Activated CD4-positive, alpha-beta T cell treated with anti-CD3 and anti-CD28 coated beads for 1 hour (primary cell): ENCODE measurements at regions not wholly inside any gene's neighbourhood (a gene's known extent, or its start where the extent isn't known, plus 50 kb on each side); places are given as distances from the start of the nearest gene placed in this dataset.

Experiments used
- DNase-seq: peaks from one replicate; pipeline ENCODE4 v3.0.0-alpha.2; 2020

- DNase-seq: no peak
Observed at GRCh38 chrX:69299951-69300714, 134.9 kb upstream of the PJA1 start.

DNA sequence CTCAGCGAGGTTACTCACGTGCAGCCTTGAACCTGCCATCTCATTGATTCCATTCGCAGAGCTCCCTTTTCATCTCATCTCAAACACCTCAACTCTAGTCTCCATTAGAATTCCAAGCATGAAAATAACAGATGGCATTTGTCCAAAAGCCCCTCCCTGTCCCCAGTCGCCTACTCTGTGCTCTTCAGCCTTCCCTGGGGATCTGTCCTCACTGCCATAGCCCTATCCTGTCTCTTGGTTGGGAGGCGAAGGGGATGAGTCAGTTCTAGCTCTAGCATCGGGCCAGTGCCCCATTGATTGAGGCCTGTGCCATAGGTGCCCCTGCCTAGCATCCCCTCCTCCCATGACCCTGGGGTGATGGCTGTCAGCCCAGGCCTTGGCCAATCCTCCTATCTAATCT, 134.0 kb upstream of the PJA1 start:
- no peak for DNase-seq

GRCh38 chrX:69298466-69299140, 133.3 kb upstream of the PJA1 start:
- no peak for DNase-seq

GRCh38 chrX:69297506-69297905, 132.3 kb upstream of the PJA1 start:
- no peak for DNase-seq

DNA sequence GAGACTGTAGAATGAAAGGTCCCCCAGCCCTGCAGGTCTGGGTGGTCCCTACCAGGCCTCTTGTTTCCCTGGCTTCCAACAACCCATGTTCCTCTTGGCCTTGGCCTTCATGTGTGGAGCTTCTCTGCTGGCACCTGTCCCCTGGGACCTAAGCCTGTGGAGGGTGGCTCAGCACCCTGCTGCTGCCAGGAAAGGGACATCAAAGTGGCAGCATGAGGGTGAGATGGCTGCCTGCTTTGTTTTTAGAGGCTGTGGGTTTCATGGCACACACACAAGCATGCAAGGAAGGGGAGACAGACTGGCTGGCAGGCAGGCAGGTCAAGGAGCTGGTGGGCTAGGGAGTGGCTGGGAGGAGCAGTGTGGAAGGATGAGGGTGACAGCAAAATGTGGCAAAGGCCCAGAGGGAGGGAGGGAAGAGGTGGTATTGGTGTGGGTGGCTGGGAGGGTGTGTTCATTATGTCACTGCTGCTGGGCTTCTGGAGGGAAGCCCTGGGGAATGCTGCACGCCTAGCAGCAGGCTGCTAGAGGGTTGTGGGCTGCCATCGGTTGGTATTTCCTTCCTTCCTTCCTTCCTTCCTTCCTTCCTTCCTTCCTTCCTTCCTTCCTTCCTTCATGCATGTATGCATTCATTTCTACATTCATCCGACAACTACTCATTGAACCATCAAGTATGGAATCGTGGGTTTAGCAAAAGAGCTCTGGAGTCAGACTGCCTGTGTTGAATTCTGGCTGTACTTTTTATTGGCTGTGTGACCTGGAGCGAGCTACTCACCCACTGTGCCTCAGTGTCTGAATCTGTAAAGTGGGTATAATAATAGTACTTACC, 128.7 kb upstream of the PJA1 start:
- DNase-seq: no peak

DNA sequence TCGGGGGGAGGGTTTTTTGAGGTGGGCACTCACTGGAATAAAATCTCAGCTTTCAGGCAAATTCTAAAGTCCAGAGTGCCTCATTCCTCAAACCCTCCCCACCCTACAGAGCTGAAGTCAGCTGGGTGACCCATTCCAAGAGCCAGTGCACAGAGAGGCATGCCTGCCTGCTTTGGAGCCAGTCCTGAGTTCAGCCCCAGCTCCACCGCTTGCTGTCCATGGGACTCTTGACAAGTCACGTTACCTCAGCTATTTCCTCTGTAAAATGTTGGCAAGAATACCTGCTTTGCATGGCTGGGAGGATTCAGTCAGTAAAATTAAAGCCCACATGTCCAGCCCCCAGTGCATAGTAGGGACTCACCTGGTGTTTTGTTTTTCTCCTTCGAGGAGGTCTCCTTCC, 125.9 kb upstream of the PJA1 start:
- DNase-seq: no peak

DNA sequence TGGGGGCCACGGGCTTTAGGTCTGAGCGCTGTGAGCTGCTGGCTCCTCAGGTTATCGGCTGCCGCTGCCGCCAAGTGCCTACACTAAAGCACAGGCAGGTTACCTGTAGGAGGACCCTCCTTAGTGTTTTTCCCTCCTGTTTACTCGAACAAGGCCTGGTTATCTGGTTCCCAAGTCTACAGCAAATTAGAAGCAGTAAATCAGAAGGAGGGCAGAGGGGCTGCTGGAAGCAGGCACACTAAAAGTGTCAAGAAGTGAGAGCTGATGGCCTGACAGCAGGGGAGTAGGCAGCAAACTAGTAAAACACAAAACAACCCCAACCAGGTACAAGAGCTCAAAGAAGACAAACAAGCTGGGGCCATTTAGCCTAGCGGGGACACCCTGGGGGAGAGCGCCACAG, 125.0 kb upstream of the PJA1 start:
- no peak for DNase-seq

- DNase-seq: no peak
Observed at GRCh38 chrX:69289793-69290123, 124.5 kb upstream of the PJA1 start.

DNA sequence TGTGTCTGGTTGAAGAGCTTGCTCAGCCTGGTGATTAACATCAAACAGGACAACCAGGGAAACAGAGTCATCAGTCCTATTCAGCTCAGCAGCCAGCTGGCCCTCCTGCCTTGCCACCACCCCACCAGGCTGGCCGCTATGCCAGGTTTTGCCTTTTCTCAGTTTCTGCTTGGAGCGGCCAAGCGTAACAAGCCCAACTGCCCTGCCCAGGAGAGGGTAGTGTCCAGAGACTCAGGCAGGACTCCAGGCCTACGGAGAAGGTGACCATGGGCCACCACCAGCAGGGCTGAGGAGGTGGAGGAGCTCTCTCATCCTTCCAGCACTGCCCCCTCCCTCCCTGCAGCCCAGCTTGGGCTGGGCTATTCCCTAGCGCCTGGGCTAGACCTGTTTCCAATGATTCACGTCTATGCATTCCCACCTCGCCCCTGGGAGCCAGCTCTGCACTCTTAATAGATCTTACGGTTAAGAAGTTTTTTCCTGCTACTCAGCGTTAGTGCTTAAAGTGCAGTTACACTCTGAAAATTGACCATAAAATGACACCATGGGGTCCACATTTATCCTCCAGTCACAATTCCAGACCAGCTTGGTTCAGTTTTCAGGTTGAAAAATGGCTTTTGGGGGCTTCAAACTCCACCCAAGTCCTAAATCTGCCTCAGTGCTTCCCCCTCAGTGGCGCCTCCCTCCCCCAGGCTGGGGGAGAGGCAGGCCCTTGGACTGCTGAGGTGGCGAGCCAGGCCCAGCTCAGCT, 124.0 kb upstream of the PJA1 start:
- no peak for DNase-seq

DNA sequence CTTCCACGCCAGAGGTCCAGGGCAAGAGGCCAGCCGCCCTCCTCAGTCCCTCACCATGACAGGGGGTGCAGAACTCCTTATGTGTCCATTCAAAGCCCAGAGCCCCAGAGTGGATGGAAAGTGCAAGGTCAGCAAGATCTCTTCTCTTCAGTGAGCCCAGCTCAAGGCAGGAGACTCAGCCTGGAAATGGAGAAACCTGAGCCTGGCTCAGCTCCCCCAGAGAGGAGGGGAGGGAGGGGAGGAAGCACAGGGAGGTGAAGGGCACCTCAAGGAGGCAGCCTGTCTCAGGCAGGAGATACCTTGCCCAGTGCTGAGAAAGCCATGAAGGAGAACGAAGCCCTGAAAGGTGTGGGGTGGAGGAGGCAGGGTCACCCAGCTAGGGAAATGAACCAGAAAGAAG, 121.8 kb upstream of the PJA1 start:
- DNase-seq: no peak

DNA sequence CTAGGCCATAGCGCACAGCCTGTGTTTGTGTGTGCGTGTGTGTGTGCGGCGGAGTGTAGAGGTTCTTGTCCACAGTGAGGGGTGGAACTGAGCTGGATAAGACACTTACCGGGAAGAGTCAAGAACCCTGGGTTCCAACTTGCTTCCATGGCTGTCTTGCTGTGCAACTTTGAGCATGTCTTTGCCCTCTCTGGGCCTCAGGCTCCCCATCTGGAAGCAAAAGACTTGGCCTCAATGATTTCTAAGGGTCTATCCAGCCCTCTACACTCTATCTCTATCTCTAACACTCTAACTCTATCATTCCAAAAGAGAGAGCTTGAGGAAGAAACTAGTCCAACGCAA, 121.3 kb upstream of the PJA1 start:
- DNase-seq: no peak

DNA sequence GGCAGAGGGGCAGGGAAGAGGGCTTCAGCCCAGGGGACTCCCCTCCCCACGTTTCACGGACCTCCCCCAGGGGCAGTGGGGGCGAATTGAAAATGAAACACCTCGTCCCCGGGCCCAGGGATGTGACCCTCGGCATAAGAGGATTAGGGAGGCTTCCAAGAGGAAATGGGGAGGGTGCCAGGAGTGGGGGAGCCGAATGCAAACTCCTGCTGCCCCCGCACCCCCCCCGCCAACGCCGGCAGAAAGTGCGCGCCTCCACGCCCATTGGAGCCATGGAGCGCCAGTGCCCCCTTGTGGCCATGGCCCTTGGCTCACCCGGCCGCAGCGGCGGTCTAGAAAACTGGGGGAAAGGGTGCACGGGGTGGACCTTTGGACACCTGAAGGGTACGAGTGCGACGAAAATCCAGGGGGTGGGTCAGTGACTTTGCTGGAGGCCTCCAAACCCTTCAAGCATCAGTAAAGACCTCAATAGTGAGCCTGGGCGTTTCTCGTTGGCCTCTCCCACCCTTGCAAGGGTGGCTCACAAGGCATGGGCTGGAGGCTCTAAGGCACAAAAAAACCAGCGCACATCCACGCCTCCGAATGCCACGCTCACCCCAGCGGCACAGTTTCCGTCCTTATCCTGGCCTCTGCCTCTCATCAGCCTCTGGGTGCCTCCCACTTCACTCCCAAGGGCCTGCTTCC, 120.8 kb upstream of the PJA1 start:
- peak; percentile 42 for DNase-seq

DNA sequence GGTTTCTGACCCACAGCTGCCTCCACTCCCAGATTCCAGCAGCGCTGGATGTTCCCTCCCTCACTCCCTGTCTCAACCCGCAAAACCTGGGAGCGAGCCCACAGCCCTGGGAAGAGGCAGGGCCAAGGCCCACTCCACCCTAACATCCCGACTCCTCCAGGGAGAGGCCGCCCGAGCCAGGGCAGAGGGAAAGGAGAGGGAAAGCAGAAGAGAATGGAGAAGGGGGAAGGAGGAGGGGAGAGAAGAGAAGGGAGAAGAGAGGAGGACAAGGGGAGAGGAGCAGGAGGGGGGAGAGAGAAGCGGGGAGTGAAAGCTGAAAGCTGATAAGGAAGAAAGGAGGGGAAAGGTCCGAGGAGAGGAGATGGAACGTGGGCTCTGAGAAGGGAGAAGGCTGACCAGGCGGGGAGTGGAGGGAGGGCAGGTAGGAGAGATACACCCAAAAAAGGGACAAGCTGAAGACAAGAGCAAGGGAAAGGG, 120.2 kb upstream of the PJA1 start:
- DNase-seq: no peak

DNA sequence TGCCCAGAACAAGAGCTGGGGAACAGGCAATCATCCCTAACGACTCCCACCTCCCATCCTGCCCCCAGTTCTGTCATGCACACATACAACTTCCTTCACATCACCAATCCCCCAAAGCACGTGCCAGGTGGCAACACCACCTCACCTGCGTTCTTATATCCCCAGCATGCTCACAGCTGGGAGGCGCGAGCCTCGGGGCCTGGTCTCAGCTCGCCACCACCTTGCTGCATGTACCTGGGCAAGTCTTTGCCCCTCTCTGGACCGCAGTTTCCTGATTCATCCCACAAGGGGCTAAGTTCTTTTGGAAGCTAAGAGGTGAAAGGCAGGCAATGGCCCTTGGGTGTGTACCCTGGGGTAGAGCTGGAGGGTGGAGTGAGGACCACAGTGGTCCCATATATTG, 119.2 kb upstream of the PJA1 start:
- no peak for DNase-seq

- no peak for DNase-seq
Observed at GRCh38 chrX:69282893-69283690, 117.8 kb upstream of the PJA1 start.

DNA sequence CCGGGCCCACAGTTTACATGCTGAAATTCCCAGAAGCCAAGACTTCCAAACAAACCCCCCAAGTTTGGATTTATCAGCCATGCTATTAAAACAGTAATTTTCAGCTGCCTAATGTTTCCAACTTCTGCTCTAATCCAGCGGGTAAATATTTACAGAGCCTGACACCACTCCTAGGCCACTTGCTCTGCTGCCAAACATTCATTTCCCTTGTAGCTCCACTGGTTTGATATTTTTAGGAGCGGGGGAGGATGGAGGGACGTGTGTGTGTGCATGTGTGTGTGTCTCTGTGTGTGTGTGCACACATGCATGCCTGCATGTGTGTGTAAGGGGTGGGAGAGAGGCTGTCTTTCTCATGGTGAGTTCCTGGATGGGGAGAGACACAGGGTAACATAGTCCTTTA, 115.7 kb upstream of the PJA1 start:
- DNase-seq: no peak

- DNase-seq: no peak
Observed at GRCh38 chrX:69279234-69279633, 114.0 kb upstream of the PJA1 start.

GRCh38 chrX:69278031-69278687, 112.9 kb upstream of the PJA1 start:
- no peak for DNase-seq

DNA sequence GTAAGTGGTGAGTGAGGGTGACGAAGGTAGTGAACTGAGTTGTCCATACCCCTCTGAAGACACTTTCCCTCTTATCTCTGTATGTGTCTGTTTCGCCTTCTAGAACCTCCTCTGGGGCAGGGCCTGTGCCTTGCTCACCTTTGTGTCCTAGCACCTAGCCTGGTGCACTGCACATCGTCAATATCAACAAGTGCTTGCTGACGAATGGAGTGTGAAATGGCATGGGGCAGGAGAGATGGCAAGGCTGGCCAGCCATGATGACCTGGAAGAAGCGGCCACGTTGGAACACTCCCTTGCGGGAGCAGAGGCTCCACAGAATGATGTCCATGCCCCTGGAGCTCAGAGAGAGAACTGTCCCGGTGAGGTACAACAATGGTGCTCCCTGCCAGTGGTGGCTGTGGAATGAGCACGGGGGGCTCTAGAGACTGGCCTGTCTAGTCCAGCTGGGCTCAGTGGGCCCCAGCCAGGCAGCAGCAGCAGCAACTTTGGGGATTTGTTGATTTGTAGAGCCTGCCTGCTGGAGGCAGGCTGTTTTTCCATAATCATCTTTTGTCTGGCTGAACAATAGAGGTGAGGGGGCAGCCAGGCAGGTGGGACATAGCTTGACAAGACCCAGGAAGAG, 112.2 kb upstream of the PJA1 start:
- no peak for DNase-seq

DNA sequence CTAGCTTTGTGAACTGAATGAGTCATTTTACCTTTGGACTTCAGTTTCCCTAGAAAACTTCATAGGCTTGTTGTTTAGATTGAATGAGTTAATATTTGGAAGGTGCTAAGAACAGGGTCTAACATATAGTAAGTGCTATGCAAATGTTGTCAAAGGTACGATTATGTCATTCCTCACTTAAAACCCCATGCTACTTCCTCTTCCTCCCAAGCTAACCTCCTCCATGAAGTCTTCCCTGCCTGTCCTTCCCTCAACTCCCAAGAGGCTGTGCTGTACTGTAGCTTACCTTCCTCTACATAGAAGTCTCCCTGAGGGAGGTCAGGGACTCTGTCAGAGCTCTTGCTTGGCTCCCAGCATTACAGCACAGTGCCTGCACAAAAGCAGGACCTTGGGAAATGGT, 103.4 kb upstream of the PJA1 start:
- DNase-seq: no peak

GRCh38 chrX:69264158-69264581, 98.9 kb upstream of the PJA1 start:
- DNase-seq: no peak
